B cell (primary cell): ENCODE measurements at regions not wholly inside any gene's neighbourhood (a gene's known extent, or its start where the extent isn't known, plus 50 kb on each side); places are given as distances from the start of the nearest gene placed in this dataset.

Experiments used
- CTCF ChIP-seq: fragments of 200-600 bp; IDR thresholded peaks from one replicate; pipeline ENCODE4 v1.8.0; 2022; ENCODE audit warnings: antibody characterized with exemption, mild to moderate bottlenecking
- EZH2 ChIP-seq: IDR thresholded peaks from 2 replicates; pipeline ENCODE4 v1.6.1; 2012; ENCODE audit warnings: borderline replicate concordance, low read depth, mild to moderate bottlenecking, moderate library complexity, low read length; ENCODE audit not compliant: insufficient read depth, poor library complexity, severe bottlenecking

- TF ChIP-seq CTCF = no peak
- TF ChIP-seq EZH2 = no peak
Observed at GRCh38 chrX:5425119-5425518, 803.5 kb downstream of the NLGN4X start.
